SW 1271 (cell line): ENCODE measurements at regions not wholly inside any gene's neighbourhood (a gene's known extent, or its start where the extent isn't known, plus 50 kb on each side); places are given as distances from the start of the nearest gene placed in this dataset.
A peak's percentile ranks its signal among the peaks of the same experiment; 100 is the strongest.
"Not testable (repeated sequence)": the region's sequence is repeated elsewhere in the genome, so short reads cannot be mapped to it uniquely, and the experiment has no call there.

Experiments
- DNase-seq, 2 experiments: peaks; one replicate each; lab custom pipeline; 2025; lab: John Stamatoyannopoulos, UW

GRCh38 chr22:41023299-41023623 lies 69.1 kb upstream of the EP300 start:
- DNase-seq = no peak

GRCh38 chr22:41028841-41029240 lies 63.6 kb upstream of the EP300 start:
- DNase-seq = peak in 1 of 2 experiments; percentile 25

GRCh38 chr22:41030891-41031290 lies 61.5 kb upstream of the EP300 start:
- no peak for DNase-seq

- no peak for DNase-seq
Measured at GRCh38 chr22:41034706-41035105, 57.7 kb upstream of the EP300 start.

GRCh38 chr22:41036924-41037323 lies 55.5 kb upstream of the EP300 start:
- no peak for DNase-seq

- DNase-seq = no peak
Measured at GRCh38 chr22:41038732-41039131, 53.7 kb upstream of the EP300 start.

- DNase-seq = not testable (repeated sequence)
Measured at GRCh38 chr22:41039641-41040040, 52.8 kb upstream of the EP300 start.

- DNase-seq = no peak
Measured at GRCh38 chr22:41040483-41040882, 51.9 kb upstream of the EP300 start.

- DNase-seq = no peak
Measured at GRCh38 chr22:41041532-41041931, 50.9 kb upstream of the EP300 start.
